Smooth muscle cell (in vitro differentiated cells): ENCODE measurements at regions not wholly inside any gene's neighbourhood (a gene's known extent, or its start where the extent isn't known, plus 50 kb on each side); places are given as distances from the start of the nearest gene placed in this dataset.
A peak's percentile ranks its signal among the peaks of the same experiment; 100 is the strongest.

Source experiments
- DNase-seq: peaks from one replicate; lab custom pipeline; 2025; ENCODE audit not compliant: unreplicated experiment; lab: John Stamatoyannopoulos, UW
- H2AFZ ChIP-seq: fragments of 200-600 bp; sonication (generic); 2 replicates; pipeline ENCODE4 v1.6.0; 2016; ENCODE audit warnings: antibody characterized with exemption, low read depth, mild to moderate bottlenecking
- H3F3A ChIP-seq: fragments of 200-600 bp; sonication (generic); 2 replicates; pipeline ENCODE4 v1.6.0; 2017; ENCODE audit warnings: antibody characterized with exemption, low read depth
- H3K27ac ChIP-seq: fragments of 200-600 bp; sonication (generic); 2 replicates; pipeline ENCODE4 v1.5.1; 2016; ENCODE audit warnings: low read depth, mild to moderate bottlenecking
- H3K27me3 ChIP-seq: fragments of 200-600 bp; sonication (generic); 2 replicates; pipeline ENCODE4 v1.6.1; 2016; ENCODE audit warnings: low read depth, mild to moderate bottlenecking
- H3K36me3 ChIP-seq: fragments of 200-600 bp; sonication (generic); 2 replicates; pipeline ENCODE4 v1.5.1; 2016; ENCODE audit warnings: low read depth
- H3K4me1 ChIP-seq: fragments of 200-600 bp; sonication (generic); 2 replicates; pipeline ENCODE4 v1.5.1; 2016; ENCODE audit warnings: low read depth
- H3K4me2 ChIP-seq: fragments of 200-600 bp; sonication (generic); 2 replicates; pipeline ENCODE4 v1.6.0; 2016; ENCODE audit warnings: mild to moderate bottlenecking
- H3K4me3 ChIP-seq: fragments of 200-600 bp; sonication (generic); 2 replicates; pipeline ENCODE4 v1.5.1; 2016; ENCODE audit warnings: mild to moderate bottlenecking
- H3K79me2 ChIP-seq: fragments of 200-600 bp; sonication (generic); 2 replicates; pipeline ENCODE4 v1.6.0; 2016; ENCODE audit warnings: low read depth, mild to moderate bottlenecking
- H3K9ac ChIP-seq: fragments of 200-600 bp; sonication (generic); 2 replicates; pipeline ENCODE4 v1.6.0; 2016; ENCODE audit warnings: low read depth
- H3K9me3 ChIP-seq: fragments of 200-600 bp; sonication (generic); replicated peaks from 2 replicates; pipeline ENCODE4 v1.5.1; 2016; ENCODE audit warnings: low read depth
- H4K20me1 ChIP-seq: fragments of 200-600 bp; sonication (generic); 2 replicates; pipeline ENCODE4 v1.6.0; 2016; ENCODE audit warnings: low read depth
- CTCF ChIP-seq: fragments of 200-600 bp; sonication (generic); IDR thresholded peaks from 2 replicates; pipeline ENCODE4 v1.5.1; 2017; ENCODE audit warnings: borderline replicate concordance, mild to moderate bottlenecking, antibody characterized with exemption; ENCODE audit not compliant: insufficient read depth, poor library complexity, severe bottlenecking
- WGBS: methylation state at CpG from one replicate; pipeline ENCODE4 v1.1.7; 2016; ENCODE audit warnings: low lambda C conversion rate; 5-methylcytosine and 5-hydroxymethylcytosine counted together

DNA sequence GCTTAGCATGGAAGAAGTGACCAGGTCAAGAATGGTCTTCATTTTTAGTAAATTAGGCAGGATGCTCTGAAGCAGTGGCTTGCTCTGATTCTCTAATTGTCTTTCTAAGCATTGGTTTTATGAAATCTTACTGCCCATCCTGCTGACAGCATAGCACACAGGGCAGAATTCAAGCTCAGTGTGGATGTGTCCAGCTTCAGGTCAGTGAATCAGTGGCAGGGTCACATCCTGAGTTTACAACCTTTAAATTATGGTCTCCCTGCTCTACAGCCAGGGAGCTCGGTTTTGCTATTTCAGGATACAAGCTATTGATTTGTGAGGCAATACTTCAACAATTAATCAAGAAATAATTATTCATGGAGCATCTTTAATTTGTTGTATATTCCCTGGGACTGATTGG, 202.3 kb upstream of the RXFP2 start:
- no peak for DNase-seq
- no peak for TF ChIP-seq CTCF
- Histone ChIP-seq H3F3A (no peaks in the 10 kb centered on the region), H3K27me3 (peaks cover 16% of the 10 kb centered on the region), H3K36me3 (no peaks in the 10 kb centered on the region), H2AFZ (no peak overlapping the region), H3K9me3 (no peaks in the 10 kb centered on the region), H3K79me2 (no peaks in the 10 kb centered on the region), H3K9ac (no peak overlapping the region), H3K4me1 (no peaks in the 10 kb centered on the region), H3K4me3 (no peak overlapping the region), H3K4me2 (no peak overlapping the region), H4K20me1 (no peaks in the 10 kb centered on the region), H3K27ac (no peak overlapping the region)
- WGBS, result 95% methylated on average over 1 of the region's 1 CpG

DNA sequence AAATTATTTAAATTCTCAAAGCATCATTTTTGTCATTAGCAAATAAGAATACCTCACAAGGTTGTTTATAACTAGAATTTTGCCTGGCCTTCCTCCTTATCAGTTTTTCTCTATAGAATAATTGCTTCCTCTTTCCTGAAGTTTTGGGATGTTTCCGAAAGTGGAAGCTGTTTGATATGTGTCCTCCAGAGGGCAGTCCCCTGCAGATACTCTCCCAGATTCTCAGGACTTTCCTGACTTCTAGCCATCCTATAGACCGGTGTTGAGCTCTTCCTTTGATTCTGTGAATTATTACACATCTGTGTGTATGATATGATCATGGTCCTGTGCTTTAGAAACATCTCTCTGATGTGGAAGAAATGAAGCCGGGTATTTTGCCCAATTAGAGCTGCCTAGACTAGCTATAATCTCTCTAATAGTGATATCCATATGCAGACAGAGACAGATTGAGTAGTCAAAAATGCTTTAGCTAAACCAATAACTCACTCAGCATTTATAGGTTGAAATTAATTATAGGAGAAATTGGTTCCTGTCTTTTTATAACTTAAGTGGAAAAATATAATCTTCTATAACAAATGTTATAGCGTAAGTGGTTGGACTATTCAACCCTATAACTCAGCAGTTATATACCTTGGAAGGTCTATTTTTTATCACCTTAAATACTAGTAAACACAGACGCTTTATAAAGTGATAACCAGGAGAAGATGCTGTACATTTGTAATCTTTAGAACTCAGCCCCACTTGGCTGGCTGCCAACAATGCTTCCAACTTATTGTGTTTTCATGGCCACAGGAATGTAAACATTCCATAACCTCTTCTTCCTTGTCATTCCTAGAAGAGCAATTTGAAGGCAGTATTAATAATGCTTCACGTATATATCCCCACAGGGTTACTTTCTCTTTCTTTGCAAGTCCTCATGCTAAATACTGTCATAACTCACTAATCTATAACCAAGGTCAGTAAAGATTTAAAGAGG, 201.0 kb upstream of the RXFP2 start:
- Histone ChIP-seq H3K36me3 (no peaks in the 10 kb centered on the region), H3K9ac (no peak overlapping the region), H3K4me1 (no peaks in the 10 kb centered on the region), H3K79me2 (no peaks in the 10 kb centered on the region), H3K9me3 (no peaks in the 10 kb centered on the region), H3K4me2 (no peak overlapping the region), H3K4me3 (no peak overlapping the region), H3F3A (no peaks in the 10 kb centered on the region), H2AFZ (no peak overlapping the region), H4K20me1 (no peaks in the 10 kb centered on the region), H3K27me3 (peaks cover 16% of the 10 kb centered on the region), H3K27ac (no peak overlapping the region)
- TF ChIP-seq CTCF, result peak; percentile 45
- WGBS, result 50% methylated on average over 6 of the region's 6 CpGs
- DNase-seq, result no peak

DNA sequence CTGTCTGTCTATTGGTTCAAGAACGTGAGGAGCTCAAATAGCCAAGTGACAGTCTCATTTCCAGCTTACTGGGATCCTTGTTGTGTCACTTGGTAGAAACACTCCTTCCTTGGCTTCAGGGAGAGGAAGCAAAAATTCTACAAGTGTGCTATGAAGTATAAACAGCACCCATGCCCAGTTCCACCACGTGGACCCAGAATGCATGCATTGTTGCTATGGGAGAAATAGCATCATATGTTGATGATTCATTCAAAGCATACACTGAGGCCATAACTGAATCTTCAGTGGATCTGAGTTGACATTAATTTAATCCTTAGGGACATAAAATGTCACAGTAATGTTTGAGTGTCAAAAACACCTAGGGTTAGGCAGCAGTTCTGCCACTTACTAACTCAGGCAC, 199.0 kb upstream of the RXFP2 start:
- TF ChIP-seq CTCF, result no peak
- H3K9ac ChIP-seq, result no peak overlapping the region
- no peaks in the 10 kb centered on the region for H3K36me3 ChIP-seq
- no peaks in the 10 kb centered on the region for H3K79me2 ChIP-seq
- H3F3A ChIP-seq, result no peaks in the 10 kb centered on the region
- WGBS, result 84% methylated on average over 2 of the region's 2 CpGs
- H3K27me3 ChIP-seq, result peaks cover 12% of the 10 kb centered on the region
- H3K9me3 ChIP-seq, result no peaks in the 10 kb centered on the region
- no peak for DNase-seq
- H3K4me1 ChIP-seq, result no peaks in the 10 kb centered on the region
- H4K20me1 ChIP-seq, result no peaks in the 10 kb centered on the region
- no peak overlapping the region for H3K4me3 ChIP-seq
- no peak overlapping the region for H3K4me2 ChIP-seq
- no peak overlapping the region for H2AFZ ChIP-seq
- no peak overlapping the region for H3K27ac ChIP-seq

GRCh38 chr13:31543190-31543589, 196.1 kb upstream of the RXFP2 start:
- no peak for DNase-seq
- Histone ChIP-seq H3K4me3 (no peak overlapping the region), H3K27ac (no peak overlapping the region), H2AFZ (no peak overlapping the region), H4K20me1 (no peaks in the 10 kb centered on the region), H3K4me1 (no peaks in the 10 kb centered on the region), H3F3A (no peaks in the 10 kb centered on the region), H3K4me2 (no peak overlapping the region), H3K9ac (no peak overlapping the region), H3K9me3 (no peaks in the 10 kb centered on the region), H3K36me3 (no peaks in the 10 kb centered on the region), H3K79me2 (no peaks in the 10 kb centered on the region), H3K27me3 (peaks cover 3% of the 10 kb centered on the region)
- no peak for TF ChIP-seq CTCF
